Ovary (tissue), 7 donors: ENCODE measurements at regions not wholly inside any gene's neighbourhood (a gene's known extent, or its start where the extent isn't known, plus 50 kb on each side); places are given as distances from the start of the nearest gene placed in this dataset.

Experiments used
- DNase-seq, 5 donors: peaks; one replicate each; pipeline ENCODE4 v3.0.0-alpha.2; 2019 to 2020
- H3K27ac ChIP-seq, 2 donors: fragments of 200-600 bp; one replicate each; pipeline versions ENCODE4 v1.5.1 to v1.8.0; 2019 to 2022
- H3K27me3 ChIP-seq: fragments of 200-600 bp; one replicate; pipeline ENCODE4 v1.8.0; 2022
- H3K36me3 ChIP-seq: fragments of 200-600 bp; sonication (generic); one replicate; pipeline ENCODE4 v1.5.1; 2019
- H3K4me1 ChIP-seq: one replicate; pipeline ENCODE4 v1.8.1; 2013; ENCODE audit warnings: mild to moderate bottlenecking, moderate library complexity; ENCODE audit not compliant: insufficient read depth
- H3K4me3 ChIP-seq: fragments of 200-600 bp; sonication (generic); one replicate; pipeline ENCODE4 v1.5.1; 2017
- H3K9me3 ChIP-seq, 2 donors: fragments of 200-600 bp in 1 of 2; sonication (generic) in 1 of 2; one replicate each; pipeline versions ENCODE4 v1.5.1 to v1.8.1; 2013 to 2019; ENCODE audit warnings: mild to moderate bottlenecking in 1 of 2, moderate library complexity in 1 of 2
- CTCF ChIP-seq, 3 donors: fragments of 450-650 bp in 2 of 3; fragments of 200-600 bp in 1 of 3; IDR thresholded peaks; one replicate each; pipeline versions ENCODE4 v1.5.1 to v1.8.0; 2016 to 2022; ENCODE audit warnings: antibody characterized with exemption in 3 of 3, mild to moderate bottlenecking in 1 of 3
- EP300 ChIP-seq: sonication (generic); formaldehyde crosslinking; IDR thresholded peaks from one replicate; pipeline ENCODE4 v1.6.1; 2017; ENCODE audit warnings: antibody characterized with exemption
- POLR2A ChIP-seq: fragments of 450-650 bp; IDR thresholded peaks from one replicate; pipeline ENCODE4 v1.6.1; 2017; ENCODE audit warnings: antibody characterized with exemption, mild to moderate bottlenecking, moderate library complexity
- WGBS, 3 donors: extraction: QIAGEN DNeasy Blood & Tissue Kit in 1 of 3; methylation state at CpG; one replicate each; pipeline versions ENCODE4 v1.1.5 to v1.1.7; 2013 to 2017; 5-methylcytosine and 5-hydroxymethylcytosine counted together
- intact Hi-C, 4 donors: fragments of 100-400 bp; cut with DNase I; formaldehyde crosslinking; loops; one replicate each; pipeline versions ENCODE4 v1.11.0 to v1.15.1; 2022 to 2023
- donor health status: DM: no; HTN: no; CAD: no; lungs with moderate emphysema.
- donor health status: DM: no; HTN: no; CAD: no.
- donor health status: Bipolar disorder and iron deficiency.
- donor health status: DM: no; HTN: no; CAD: no.
- donor health status: DM: yes; HTN: yes; CAD: no.

GRCh38 chr2:160646684-160647444 lies 153.3 kb upstream of the RBMS1 start:
- intact Hi-C loops, result no loop called here
- no peaks in the 10 kb centered on the region for H3K36me3 ChIP-seq
- H3K9me3 ChIP-seq, result no peaks in the 10 kb centered on the region
- TF ChIP-seq EP300 (no peak), CTCF (IDR thresholded peaks at IDR 0.05) (no peak), POLR2A (no peak)
- H3K4me3 ChIP-seq, result no peak overlapping the region
- H3K27me3 ChIP-seq, result no peaks in the 10 kb centered on the region
- peaks cover under 1% of the 10 kb centered on the region for H3K4me1 ChIP-seq
- no peak overlapping the region for H3K27ac ChIP-seq
- DNase-seq, result no peak
- WGBS, 3 donors, result 75 to 80% (median 79%) methylated on average over 6 of the region's 6 CpGs

GRCh38 chr2:160647967-160648685 lies 154.5 kb upstream of the RBMS1 start:
- DNase-seq, result no peak
- 81 to 89% (median 89%) methylated on average over 31 to 33 of the region's 33 CpGs for WGBS, 3 donors
- no peak for TF ChIP-seq EP300
- TF ChIP-seq POLR2A, result no peak
- TF ChIP-seq CTCF (IDR thresholded peaks at IDR 0.05), result no peak

GRCh38 chr2:160649698-160650097 lies 156.1 kb upstream of the RBMS1 start:
- Histone ChIP-seq H3K4me3 (no peak overlapping the region), H3K27me3 (no peaks in the 10 kb centered on the region), H3K27ac (no peak overlapping the region), H3K36me3 (no peaks in the 10 kb centered on the region), H3K4me1 (peaks cover 1% of the 10 kb centered on the region), H3K9me3 (no peaks in the 10 kb centered on the region)
- TF ChIP-seq EP300 (no peak), POLR2A (no peak), CTCF (IDR thresholded peaks at IDR 0.05) (no peak)
- intact Hi-C loops, result no loop called here
- 98 to 99% (median 98%) methylated on average over 12 of the region's 12 CpGs for WGBS, 3 donors
- DNase-seq, result no peak

More at GRCh38 chr2:160647967-160648685, 154.5 kb upstream of the RBMS1 start:
- Histone ChIP-seq H3K4me1 (peaks cover 1% of the 10 kb centered on the region), H3K27me3 (no peaks in the 10 kb centered on the region), H3K36me3 (no peaks in the 10 kb centered on the region), H3K4me3 (no peak overlapping the region), H3K27ac (no peak overlapping the region), H3K9me3 (no peaks in the 10 kb centered on the region)
- intact Hi-C loops, result no loop called here

- TF ChIP-seq EP300, result no peak
- TF ChIP-seq POLR2A, result no peak
- no peak for TF ChIP-seq CTCF (IDR thresholded peaks at IDR 0.05)
- 55 to 67% (median 67%) methylated on average over 3 of the region's 3 CpGs for WGBS, 3 donors
- H3K27me3 ChIP-seq, result no peaks in the 10 kb centered on the region
- H3K27ac ChIP-seq, result no peak overlapping the region
- no peaks in the 10 kb centered on the region for H3K36me3 ChIP-seq
- no peaks in the 10 kb centered on the region for H3K9me3 ChIP-seq
- H3K4me3 ChIP-seq, result no peak overlapping the region
- H3K4me1 ChIP-seq, result peaks cover 1% of the 10 kb centered on the region
- intact Hi-C loops, result no loop called here
- no peak for DNase-seq
These were observed 156.8 kb upstream of the RBMS1 start for GRCh38 chr2:160650196-160651118.
